ENCODE measurements at regions not wholly inside any gene's neighbourhood (a gene's known extent, or its start where the extent isn't known, plus 50 kb on each side); places are given as distances from the start of the nearest gene placed in this dataset.

- Histone ChIP-seq H3K27ac (replicated peaks) (no peak overlapping the region), H3K4me3 (replicated peaks; ENCODE audit: insufficient read depth, low read length) (no peak overlapping the region), H3K27me3 (ENCODE audit: insufficient read depth, poor library complexity, severe bottlenecking) (no peaks in the 10 kb centered on the region)
- no peak for TF ChIP-seq SPI1 (IDR thresholded peaks at IDR 0.05; ENCODE audit: borderline replicate concordance, low read depth)
- TF ChIP-seq POLR2AphosphoS5 (IDR thresholded peaks at IDR 0.05; ENCODE audit: low read depth) = no peak
- no peak for TF ChIP-seq CTCF (IDR thresholded peaks at IDR 0.05; ENCODE audit: insufficient read depth, low read length)
- no peak for TF ChIP-seq GABPA (IDR thresholded peaks at IDR 0.05; ENCODE audit: low read depth)
- no peak for TF ChIP-seq REST (IDR thresholded peaks at IDR 0.05; ENCODE audit: insufficient replicate concordance, low read depth)
- DNase-seq (ENCODE audit: low read depth in 1 of 2, low spot score in 1 of 2) = no peak
Measured at GRCh38 chr5:14063138-14063537, 80.0 kb upstream of the TRIO start.

- Histone ChIP-seq H3K27me3 (ENCODE audit: insufficient read depth, poor library complexity, severe bottlenecking) (no peaks in the 10 kb centered on the region), H3K27ac (replicated peaks) (no peak overlapping the region)
- no peak for DNase-seq (ENCODE audit: low read depth in 1 of 2, low spot score in 1 of 2)
Measured at GRCh38 chr5:14062178-14062577, 81.0 kb upstream of the TRIO start.

GRCh38 chr5:14061106-14061505 is 82.0 kb upstream of the TRIO start:
- DNase-seq (ENCODE audit: low read depth in 1 of 2, low spot score in 1 of 2) = no peak
- Histone ChIP-seq H3K4me3 (replicated peaks; ENCODE audit: insufficient read depth, low read length) (no peak overlapping the region), H3K27me3 (ENCODE audit: insufficient read depth, poor library complexity, severe bottlenecking) (no peaks in the 10 kb centered on the region), H3K27ac (replicated peaks) (no peak overlapping the region)
- no peak for TF ChIP-seq SPI1 (IDR thresholded peaks at IDR 0.05; ENCODE audit: borderline replicate concordance, low read depth)
- TF ChIP-seq REST (IDR thresholded peaks at IDR 0.05; ENCODE audit: insufficient replicate concordance, low read depth) = no peak
- TF ChIP-seq GABPA (IDR thresholded peaks at IDR 0.05; ENCODE audit: low read depth) = no peak
- no peak for TF ChIP-seq CTCF (IDR thresholded peaks at IDR 0.05; ENCODE audit: insufficient read depth, low read length)
- no peak for TF ChIP-seq POLR2AphosphoS5 (IDR thresholded peaks at IDR 0.05; ENCODE audit: low read depth)

More at GRCh38 chr5:14062178-14062577, 81.0 kb upstream of the TRIO start:
- H3K4me3 ChIP-seq (replicated peaks; ENCODE audit: insufficient read depth, low read length) = no peak overlapping the region
- TF ChIP-seq POLR2AphosphoS5 (IDR thresholded peaks at IDR 0.05; ENCODE audit: low read depth) (no peak), CTCF (IDR thresholded peaks at IDR 0.05; ENCODE audit: insufficient read depth, low read length) (no peak), GABPA (IDR thresholded peaks at IDR 0.05; ENCODE audit: low read depth) (no peak), SPI1 (IDR thresholded peaks at IDR 0.05; ENCODE audit: borderline replicate concordance, low read depth) (no peak), REST (IDR thresholded peaks at IDR 0.05; ENCODE audit: insufficient replicate concordance, low read depth) (no peak)

All from HL-60 (cell line).